ENCODE measurements at regions not wholly inside any gene's neighbourhood (a gene's known extent, or its start where the extent isn't known, plus 50 kb on each side); places are given as distances from the start of the nearest gene placed in this dataset.
"Not testable (repeated sequence)": the region's sequence is repeated elsewhere in the genome, so short reads cannot be mapped to it uniquely, and the experiment has no call there.

DNA sequence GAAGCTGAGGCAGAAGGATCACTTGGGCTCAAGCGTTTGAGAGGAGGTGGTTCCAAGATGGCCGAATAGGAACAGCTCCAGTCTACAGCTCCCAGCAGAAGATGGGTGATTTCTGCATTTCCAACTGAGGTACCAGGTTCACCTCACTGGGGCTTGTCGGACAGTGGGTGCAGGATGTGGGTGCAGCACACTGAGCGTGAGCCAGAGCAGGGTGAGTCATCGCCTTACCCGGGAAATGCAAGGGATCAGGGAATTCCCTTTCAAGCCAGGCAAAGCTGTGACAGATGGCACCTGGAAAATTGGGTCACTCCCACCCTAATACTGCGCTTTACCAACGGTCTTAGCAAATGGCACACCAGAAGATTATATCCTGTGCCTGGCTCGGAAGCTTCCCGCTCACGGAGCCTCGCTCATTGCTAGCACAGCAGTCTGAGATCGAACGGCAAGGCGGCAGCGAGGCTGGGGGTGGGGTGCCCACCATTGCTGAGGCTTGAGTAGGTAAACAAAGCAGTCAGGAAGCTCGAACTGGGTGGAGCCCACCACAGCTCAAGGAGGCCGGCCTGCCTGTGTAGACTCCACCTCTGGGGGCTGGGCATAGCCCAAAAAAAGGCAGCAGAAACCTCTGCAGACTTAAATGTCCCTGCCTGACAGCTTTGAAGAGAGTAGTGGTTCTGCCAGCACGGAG is 482.6 kb upstream of the DAB2 start:
- H3K9me3 ChIP-seq (ENCODE audit: control insufficient read depth, low read length); H3K4me1 ChIP-seq (ENCODE audit: control insufficient read depth in 1 of 2, insufficient read depth in 2 of 2, low read length in 2 of 2); ATAC-seq (ENCODE audit: low FRiP score); intact Hi-C loops (cut with DNase I); DNase-seq; H3K36me3 ChIP-seq (ENCODE audit: control insufficient read depth in 1 of 2, insufficient read depth in 2 of 2, low read length in 1 of 2); H3K27ac ChIP-seq (ENCODE audit: low read depth in 1 of 2, low read length in 2 of 2); H3K27me3 ChIP-seq (ENCODE audit: control insufficient read depth in 1 of 2, insufficient read depth in 2 of 2, low read length in 1 of 2); H3K4me3 ChIP-seq (ENCODE audit: low read length in 2 of 2): not testable (repeated sequence)
- 94 to 95% methylated on average over 19 of the region's 19 CpGs for WGBS, 2 donors

DNA sequence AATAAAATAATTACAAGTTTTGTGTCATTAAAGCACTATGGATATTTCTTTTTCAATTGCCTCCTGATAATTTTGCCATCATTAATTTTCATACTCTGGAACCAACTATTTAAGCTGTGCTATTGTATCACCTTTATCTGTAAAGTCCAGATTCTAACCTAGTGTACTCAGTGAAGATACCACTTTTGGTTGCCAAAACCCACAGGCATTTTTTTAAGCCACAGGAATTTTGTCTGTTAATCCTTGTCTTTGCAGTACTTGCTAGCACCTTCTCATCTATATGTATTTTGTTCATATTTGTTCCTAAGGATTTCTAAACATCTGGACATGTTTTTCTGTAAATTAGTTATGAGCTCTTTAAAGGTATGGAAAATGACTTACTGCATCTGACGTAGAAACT is 481.4 kb upstream of the DAB2 start:
- Histone ChIP-seq H3K4me1 (ENCODE audit: control insufficient read depth in 1 of 2, insufficient read depth in 2 of 2, low read length in 2 of 2) (no peaks in the 10 kb centered on the region), H3K27me3 (ENCODE audit: control insufficient read depth in 1 of 2, insufficient read depth in 2 of 2, low read length in 1 of 2) (no peaks in the 10 kb centered on the region), H3K9me3 (ENCODE audit: control insufficient read depth, low read length) (no peaks in the 10 kb centered on the region), H3K27ac (ENCODE audit: low read depth in 1 of 2, low read length in 2 of 2) (no peak overlapping the region), H3K36me3 (ENCODE audit: control insufficient read depth in 1 of 2, insufficient read depth in 2 of 2, low read length in 1 of 2) (no peaks in the 10 kb centered on the region), H3K4me3 (ENCODE audit: low read length in 2 of 2) (no peak overlapping the region)
- ATAC-seq (ENCODE audit: low FRiP score): no peak
- no peak for DNase-seq
- intact Hi-C loops (cut with DNase I): no loop called here
- 61 to 67% methylated on average over 1 of the region's 1 CpG for WGBS, 2 donors

DNA sequence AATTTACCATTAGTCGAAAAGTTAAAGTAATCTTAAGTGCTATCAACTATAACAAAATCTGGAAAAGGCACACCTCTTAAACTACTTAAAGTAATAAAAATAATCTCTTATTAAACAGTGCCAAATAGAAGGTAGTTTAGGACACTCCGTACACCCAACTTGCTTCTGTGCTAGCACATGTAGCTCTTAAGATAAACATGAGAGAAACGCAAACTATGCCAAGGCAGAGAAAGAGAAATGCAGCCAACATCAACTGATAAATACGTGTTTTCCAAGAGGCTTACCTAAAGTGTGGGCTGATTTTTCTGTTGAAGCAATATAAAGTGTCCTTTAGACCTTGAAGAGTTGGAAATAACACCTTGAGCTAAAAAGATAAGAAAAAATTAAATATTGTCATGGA is 480.6 kb upstream of the DAB2 start:
- Histone ChIP-seq H3K36me3 (ENCODE audit: control insufficient read depth in 1 of 2, insufficient read depth in 2 of 2, low read length in 1 of 2) (no peaks in the 10 kb centered on the region), H3K4me3 (ENCODE audit: low read length in 2 of 2) (no peak overlapping the region), H3K4me1 (ENCODE audit: control insufficient read depth in 1 of 2, insufficient read depth in 2 of 2, low read length in 2 of 2) (no peaks in the 10 kb centered on the region), H3K27ac (ENCODE audit: low read depth in 1 of 2, low read length in 2 of 2) (no peak overlapping the region), H3K27me3 (ENCODE audit: control insufficient read depth in 1 of 2, insufficient read depth in 2 of 2, low read length in 1 of 2) (no peaks in the 10 kb centered on the region), H3K9me3 (ENCODE audit: control insufficient read depth, low read length) (no peaks in the 10 kb centered on the region)
- intact Hi-C loops (cut with DNase I): no loop called here
- WGBS, 2 donors: 20 to 21% methylated on average over 4 of the region's 4 CpGs
- ATAC-seq (ENCODE audit: low FRiP score) (no peak), DNase-seq (no peak)

GRCh38 chr5:39902626-39903025 is 477.8 kb upstream of the DAB2 start:
- Histone ChIP-seq H3K9me3 (ENCODE audit: control insufficient read depth, low read length) (no peaks in the 10 kb centered on the region), H3K4me1 (ENCODE audit: control insufficient read depth in 1 of 2, insufficient read depth in 2 of 2, low read length in 2 of 2) (no peaks in the 10 kb centered on the region), H3K36me3 (ENCODE audit: control insufficient read depth in 1 of 2, insufficient read depth in 2 of 2, low read length in 1 of 2) (no peaks in the 10 kb centered on the region), H3K4me3 (ENCODE audit: low read length in 2 of 2) (no peak overlapping the region), H3K27me3 (ENCODE audit: control insufficient read depth in 1 of 2, insufficient read depth in 2 of 2, low read length in 1 of 2) (no peaks in the 10 kb centered on the region), H3K27ac (ENCODE audit: low read depth in 1 of 2, low read length in 2 of 2) (no peak overlapping the region)
- no peak for ATAC-seq (ENCODE audit: low FRiP score)
- no peak for DNase-seq
- 92 to 97% methylated on average over 2 of the region's 2 CpGs for WGBS, 2 donors
- intact Hi-C loops (cut with DNase I): no loop called here

DNA sequence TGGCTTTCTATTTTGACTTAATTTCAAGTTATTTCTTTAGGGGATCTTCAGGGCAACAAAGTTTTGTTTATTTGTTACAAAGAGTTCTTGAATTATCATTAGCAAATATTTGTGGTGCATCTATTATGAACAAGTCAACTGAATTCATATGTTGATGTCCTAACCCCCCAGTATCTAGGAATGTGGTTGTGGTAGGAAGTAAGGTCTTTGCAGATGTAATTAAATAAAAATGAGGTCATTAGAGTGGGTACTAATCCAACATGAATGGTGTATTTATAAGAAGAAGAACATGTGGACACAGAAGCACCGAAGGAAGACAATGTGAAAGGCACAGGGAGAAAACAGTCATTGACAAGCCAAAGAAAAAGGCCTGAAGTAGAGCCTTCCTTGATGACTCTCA is 474.0 kb upstream of the DAB2 start:
- Histone ChIP-seq H3K4me1 (ENCODE audit: control insufficient read depth in 1 of 2, insufficient read depth in 2 of 2, low read length in 2 of 2) (no peaks in the 10 kb centered on the region), H3K27me3 (ENCODE audit: control insufficient read depth in 1 of 2, insufficient read depth in 2 of 2, low read length in 1 of 2) (no peaks in the 10 kb centered on the region), H3K36me3 (ENCODE audit: control insufficient read depth in 1 of 2, insufficient read depth in 2 of 2, low read length in 1 of 2) (no peaks in the 10 kb centered on the region), H3K4me3 (ENCODE audit: low read length in 2 of 2) (no peak overlapping the region), H3K27ac (ENCODE audit: low read depth in 1 of 2, low read length in 2 of 2) (no peak overlapping the region), H3K9me3 (ENCODE audit: control insufficient read depth, low read length) (no peaks in the 10 kb centered on the region)
- DNase-seq (no peak), ATAC-seq (ENCODE audit: low FRiP score) (no peak)
- intact Hi-C loops (cut with DNase I): no loop called here
- 84 to 92% methylated on average over 1 of the region's 1 CpG for WGBS, 2 donors

DNA sequence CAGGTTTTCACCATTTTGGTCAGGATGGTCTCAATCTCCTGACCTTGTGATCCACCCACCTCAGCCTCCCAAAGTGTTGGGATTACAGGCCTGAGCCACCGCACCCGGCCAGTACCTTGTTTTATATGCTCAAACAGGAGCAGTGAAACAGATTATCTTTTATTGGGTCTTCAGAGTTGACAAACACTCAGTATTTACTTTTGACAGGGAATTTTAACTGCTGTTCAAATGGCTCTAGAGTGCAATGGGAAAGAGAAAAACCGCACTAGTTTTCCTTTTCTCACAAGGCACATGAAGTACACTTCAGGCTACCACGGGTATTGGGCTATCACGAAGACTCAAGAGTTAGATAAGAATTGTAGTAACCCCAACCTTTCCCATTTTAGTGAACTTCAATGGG is 471.9 kb upstream of the DAB2 start:
- Histone ChIP-seq H3K9me3 (ENCODE audit: control insufficient read depth, low read length) (no peaks in the 10 kb centered on the region), H3K4me1 (ENCODE audit: control insufficient read depth in 1 of 2, insufficient read depth in 2 of 2, low read length in 2 of 2) (no peaks in the 10 kb centered on the region), H3K36me3 (ENCODE audit: control insufficient read depth in 1 of 2, insufficient read depth in 2 of 2, low read length in 1 of 2) (no peaks in the 10 kb centered on the region), H3K27ac (ENCODE audit: low read depth in 1 of 2, low read length in 2 of 2) (no peak overlapping the region), H3K4me3 (ENCODE audit: low read length in 2 of 2) (no peak overlapping the region), H3K27me3 (ENCODE audit: control insufficient read depth in 1 of 2, insufficient read depth in 2 of 2, low read length in 1 of 2) (no peaks in the 10 kb centered on the region)
- intact Hi-C loops (cut with DNase I): no loop called here
- ATAC-seq (ENCODE audit: low FRiP score): no peak
- DNase-seq: no peak
- 86 to 93% methylated on average over 5 of the region's 5 CpGs for WGBS, 2 donors

DNA sequence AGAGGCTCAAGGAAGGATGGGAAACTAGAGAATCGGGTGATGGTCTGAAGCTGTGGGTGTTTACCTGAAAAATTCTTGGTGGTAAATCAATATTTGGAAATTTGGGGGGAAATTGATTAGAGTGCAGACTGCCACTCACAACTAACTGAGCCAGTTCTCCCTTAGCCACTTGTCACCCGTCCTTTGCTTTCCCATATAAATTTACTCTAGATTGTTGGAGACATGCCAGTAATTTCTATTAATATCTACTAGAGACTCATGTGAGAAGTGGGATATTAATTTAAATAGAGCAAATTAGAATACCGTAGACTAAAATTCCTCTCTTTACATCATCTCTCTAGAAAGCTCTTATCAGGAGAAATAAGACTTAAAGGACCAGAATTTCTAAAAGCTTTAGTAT is 471.3 kb upstream of the DAB2 start:
- H3K27ac ChIP-seq (ENCODE audit: low read depth in 1 of 2, low read length in 2 of 2): no peak overlapping the region
- intact Hi-C loops (cut with DNase I): no loop called here
- ATAC-seq (ENCODE audit: low FRiP score) (no peak), DNase-seq (no peak)
- no peaks in the 10 kb centered on the region for H3K9me3 ChIP-seq (ENCODE audit: control insufficient read depth, low read length)
- H3K27me3 ChIP-seq (ENCODE audit: control insufficient read depth in 1 of 2, insufficient read depth in 2 of 2, low read length in 1 of 2): no peaks in the 10 kb centered on the region
- WGBS, 2 donors: 30 to 46% methylated on average over 3 of the region's 3 CpGs
- no peaks in the 10 kb centered on the region for H3K36me3 ChIP-seq (ENCODE audit: control insufficient read depth in 1 of 2, insufficient read depth in 2 of 2, low read length in 1 of 2)
- H3K4me3 ChIP-seq (ENCODE audit: low read length in 2 of 2): no peak overlapping the region
- no peaks in the 10 kb centered on the region for H3K4me1 ChIP-seq (ENCODE audit: control insufficient read depth in 1 of 2, insufficient read depth in 2 of 2, low read length in 2 of 2)

DNA sequence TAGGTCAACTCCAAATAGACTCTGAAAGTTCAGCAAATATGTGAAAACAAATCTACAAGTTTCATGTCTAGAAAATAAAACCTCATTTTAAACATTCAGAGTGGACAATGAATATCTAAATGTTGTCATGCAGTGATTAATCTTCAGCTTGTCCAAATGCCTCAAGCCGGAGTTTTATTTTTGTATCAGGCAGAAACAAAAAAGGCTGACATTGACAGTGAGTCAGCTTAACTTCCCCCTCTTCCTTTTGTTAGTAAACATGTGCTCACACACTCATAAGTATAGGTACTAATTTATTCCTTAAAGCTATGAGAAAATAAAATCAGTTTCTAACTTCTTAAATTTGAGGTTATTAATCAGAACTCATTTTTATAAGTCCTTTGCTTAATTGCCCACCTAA is 467.9 kb upstream of the DAB2 start:
- H3K4me1 ChIP-seq (ENCODE audit: control insufficient read depth in 1 of 2, insufficient read depth in 2 of 2, low read length in 2 of 2): no peaks in the 10 kb centered on the region
- DNase-seq: no peak
- no peak overlapping the region for H3K4me3 ChIP-seq (ENCODE audit: low read length in 2 of 2)
- intact Hi-C loops (cut with DNase I): no loop called here
- ATAC-seq (ENCODE audit: low FRiP score): no peak
- H3K27me3 ChIP-seq (ENCODE audit: control insufficient read depth in 1 of 2, insufficient read depth in 2 of 2, low read length in 1 of 2): no peaks in the 10 kb centered on the region
- 31% methylated on average over 1 of the region's 1 CpG for WGBS, 2 donors
- no peaks in the 10 kb centered on the region for H3K9me3 ChIP-seq (ENCODE audit: control insufficient read depth, low read length)
- no peak overlapping the region for H3K27ac ChIP-seq (ENCODE audit: low read depth in 1 of 2, low read length in 2 of 2)
- no peaks in the 10 kb centered on the region for H3K36me3 ChIP-seq (ENCODE audit: control insufficient read depth in 1 of 2, insufficient read depth in 2 of 2, low read length in 1 of 2)

DNA sequence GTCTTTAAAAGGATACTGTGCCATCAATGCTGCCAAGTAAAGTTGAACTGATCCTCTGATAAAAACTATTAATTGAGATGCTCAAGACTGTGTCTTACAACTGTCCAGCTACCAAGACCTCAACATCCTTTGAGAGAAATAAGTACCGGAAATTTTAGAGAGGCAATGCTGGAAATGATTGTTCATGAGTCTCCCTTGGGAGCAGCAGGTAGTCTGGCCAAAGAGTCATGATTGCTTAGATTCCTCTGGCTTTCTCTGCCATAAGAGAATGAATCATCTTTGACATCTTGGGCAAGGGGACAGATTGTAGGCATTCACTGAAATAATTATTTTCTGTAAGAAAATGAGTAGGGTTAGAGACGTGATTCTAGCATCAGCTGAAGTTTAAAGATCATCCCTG is 466.6 kb upstream of the DAB2 start:
- H3K9me3 ChIP-seq (ENCODE audit: control insufficient read depth, low read length): peaks cover 2% of the 10 kb centered on the region
- H3K4me1 ChIP-seq (ENCODE audit: control insufficient read depth in 1 of 2, insufficient read depth in 2 of 2, low read length in 2 of 2): no peaks in the 10 kb centered on the region
- H3K27me3 ChIP-seq (ENCODE audit: control insufficient read depth in 1 of 2, insufficient read depth in 2 of 2, low read length in 1 of 2): no peaks in the 10 kb centered on the region
- 21 to 27% methylated on average over 2 of the region's 2 CpGs for WGBS, 2 donors
- ATAC-seq (ENCODE audit: low FRiP score): no peak
- intact Hi-C loops (cut with DNase I): no loop called here
- no peak overlapping the region for H3K27ac ChIP-seq (ENCODE audit: low read depth in 1 of 2, low read length in 2 of 2)
- H3K36me3 ChIP-seq (ENCODE audit: control insufficient read depth in 1 of 2, insufficient read depth in 2 of 2, low read length in 1 of 2): no peaks in the 10 kb centered on the region
- DNase-seq: no peak
- H3K4me3 ChIP-seq (ENCODE audit: low read length in 2 of 2): no peak overlapping the region

All from aorta (tissue), 5 donors.